ENCODE measurements at regions not wholly inside any gene's neighbourhood (a gene's known extent, or its start where the extent isn't known, plus 50 kb on each side); places are given as distances from the start of the nearest gene placed in this dataset.
A peak's percentile ranks its signal among the peaks of the same experiment; 100 is the strongest.
"Not testable (repeated sequence)": the region's sequence is repeated elsewhere in the genome, so short reads cannot be mapped to it uniquely, and the experiment has no call there.

- Histone ChIP-seq H3K36me3 (ENCODE audit: control insufficient read depth, insufficient read depth, low read length) (no peaks in the 10 kb centered on the region), H3K27me3 (replicated peaks; ENCODE audit: control insufficient read depth, insufficient read depth, low read length) (no peaks in the 10 kb centered on the region), H3K4me3 (replicated peaks; ENCODE audit: low read depth, low read length) (no peak overlapping the region)
- no peak for DNase-seq (ENCODE audit: extremely low read depth, insufficient read length)
- no peak for TF ChIP-seq CTCF (IDR thresholded peaks at IDR 0.05; ENCODE audit: insufficient read depth, low read length, poor library complexity, severe bottlenecking)
Observed at GRCh38 chr3:75265897-75266296, 398.2 kb upstream of the FRG2C start.

- H3K27me3 ChIP-seq (replicated peaks; ENCODE audit: control insufficient read depth, insufficient read depth, low read length); H3K4me3 ChIP-seq (replicated peaks; ENCODE audit: low read depth, low read length); DNase-seq (ENCODE audit: extremely low read depth, insufficient read length); H3K36me3 ChIP-seq (ENCODE audit: control insufficient read depth, insufficient read depth, low read length): not testable (repeated sequence)
Observed at GRCh38 chr3:75268576-75268975, 395.6 kb upstream of the FRG2C start.

GRCh38 chr3:75272237-75272636, 391.9 kb upstream of the FRG2C start:
- H3K27me3 ChIP-seq (replicated peaks; ENCODE audit: control insufficient read depth, insufficient read depth, low read length); H3K36me3 ChIP-seq (ENCODE audit: control insufficient read depth, insufficient read depth, low read length); H3K4me3 ChIP-seq (replicated peaks; ENCODE audit: low read depth, low read length); DNase-seq (ENCODE audit: extremely low read depth, insufficient read length): not testable (repeated sequence)

GRCh38 chr3:75272691-75273090, 391.4 kb upstream of the FRG2C start:
- TF ChIP-seq CTCF (IDR thresholded peaks at IDR 0.05; ENCODE audit: insufficient read depth, low read length, poor library complexity, severe bottlenecking) = no peak
- no peak for DNase-seq (ENCODE audit: extremely low read depth, insufficient read length)

GRCh38 chr3:75285531-75286148, 378.5 kb upstream of the FRG2C start:
- not testable (repeated sequence) for H3K36me3 ChIP-seq (ENCODE audit: control insufficient read depth, insufficient read depth, low read length); H3K4me3 ChIP-seq (replicated peaks; ENCODE audit: low read depth, low read length); DNase-seq (ENCODE audit: extremely low read depth, insufficient read length); H3K27me3 ChIP-seq (replicated peaks; ENCODE audit: control insufficient read depth, insufficient read depth, low read length)

More at GRCh38 chr3:75272691-75273090, 391.4 kb upstream of the FRG2C start:
- Histone ChIP-seq H3K4me3 (replicated peaks; ENCODE audit: low read depth, low read length) (no peak overlapping the region), H3K27me3 (replicated peaks; ENCODE audit: control insufficient read depth, insufficient read depth, low read length) (no peaks in the 10 kb centered on the region), H3K36me3 (ENCODE audit: control insufficient read depth, insufficient read depth, low read length) (no peaks in the 10 kb centered on the region)

GRCh38 chr3:75288972-75289574, 375.1 kb upstream of the FRG2C start:
- not testable (repeated sequence) for H3K4me3 ChIP-seq (replicated peaks; ENCODE audit: low read depth, low read length); DNase-seq (ENCODE audit: extremely low read depth, insufficient read length); H3K27me3 ChIP-seq (replicated peaks; ENCODE audit: control insufficient read depth, insufficient read depth, low read length); H3K36me3 ChIP-seq (ENCODE audit: control insufficient read depth, insufficient read depth, low read length)

- Histone ChIP-seq H3K4me3 (replicated peaks; ENCODE audit: low read depth, low read length) (no peak overlapping the region), H3K27me3 (replicated peaks; ENCODE audit: control insufficient read depth, insufficient read depth, low read length) (no peaks in the 10 kb centered on the region), H3K36me3 (ENCODE audit: control insufficient read depth, insufficient read depth, low read length) (no peaks in the 10 kb centered on the region)
- no peak for DNase-seq (ENCODE audit: extremely low read depth, insufficient read length)
- TF ChIP-seq CTCF (IDR thresholded peaks at IDR 0.05; ENCODE audit: insufficient read depth, low read length, poor library complexity, severe bottlenecking) = peak; percentile 47
Observed at GRCh38 chr3:75294124-75294523, 370.0 kb upstream of the FRG2C start.

GRCh38 chr3:75295013-75295412, 369.1 kb upstream of the FRG2C start:
- Histone ChIP-seq H3K36me3 (ENCODE audit: control insufficient read depth, insufficient read depth, low read length) (no peaks in the 10 kb centered on the region), H3K4me3 (replicated peaks; ENCODE audit: low read depth, low read length) (no peak overlapping the region), H3K27me3 (replicated peaks; ENCODE audit: control insufficient read depth, insufficient read depth, low read length) (no peaks in the 10 kb centered on the region)
- DNase-seq (ENCODE audit: extremely low read depth, insufficient read length) = no peak
- TF ChIP-seq CTCF (IDR thresholded peaks at IDR 0.05; ENCODE audit: insufficient read depth, low read length, poor library complexity, severe bottlenecking) = no peak
